VCaP (cell line): ENCODE measurements at regions not wholly inside any gene's neighbourhood (a gene's known extent, or its start where the extent isn't known, plus 50 kb on each side); places are given as distances from the start of the nearest gene placed in this dataset.

Experiments used
- H3K27ac ChIP-seq: fragments of 450-650 bp; 2 replicates; pipeline ENCODE4 v1.5.1; 2017
- TF ChIP-seq, protein P1 (sequence below): fragments of 450-650 bp; conservative IDR thresholded peaks from 2 replicates; pipeline ENCODE4 v1.5.1; 2017; ENCODE audit warnings: mild to moderate bottlenecking, moderate library complexity

DNA sequence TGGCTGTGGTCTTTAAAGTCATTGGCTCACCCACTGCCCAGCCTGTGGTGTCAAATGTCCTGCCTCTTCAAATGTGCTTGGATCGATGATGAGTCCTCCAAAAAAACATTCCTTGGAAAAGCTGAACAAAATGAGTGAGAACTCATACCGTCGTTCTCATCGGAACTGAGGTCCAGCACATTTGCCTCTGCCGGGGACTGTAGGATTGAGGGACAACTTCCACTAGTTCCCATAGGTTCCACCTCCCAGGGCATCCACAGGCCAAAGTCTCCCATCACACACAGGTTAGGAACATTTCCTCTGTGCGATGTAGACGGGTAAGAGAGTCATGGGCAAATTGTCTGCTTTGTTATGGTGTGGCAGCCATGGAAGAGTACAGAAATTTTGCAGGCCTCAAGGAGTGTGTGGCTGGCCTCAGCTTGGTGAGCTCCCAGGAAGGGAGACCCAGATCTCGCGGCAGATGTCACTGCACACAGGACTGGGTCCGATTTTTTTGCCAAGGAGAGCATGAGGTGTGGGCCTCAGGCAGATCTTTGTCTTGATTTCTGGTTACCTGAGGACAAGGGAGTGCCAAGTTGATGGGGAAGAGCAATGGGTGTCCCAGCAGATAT is 115.7 kb downstream of the SNRPN start:
- H3K27ac ChIP-seq = no peak overlapping the region
- TF ChIP-seq, protein P1, sequence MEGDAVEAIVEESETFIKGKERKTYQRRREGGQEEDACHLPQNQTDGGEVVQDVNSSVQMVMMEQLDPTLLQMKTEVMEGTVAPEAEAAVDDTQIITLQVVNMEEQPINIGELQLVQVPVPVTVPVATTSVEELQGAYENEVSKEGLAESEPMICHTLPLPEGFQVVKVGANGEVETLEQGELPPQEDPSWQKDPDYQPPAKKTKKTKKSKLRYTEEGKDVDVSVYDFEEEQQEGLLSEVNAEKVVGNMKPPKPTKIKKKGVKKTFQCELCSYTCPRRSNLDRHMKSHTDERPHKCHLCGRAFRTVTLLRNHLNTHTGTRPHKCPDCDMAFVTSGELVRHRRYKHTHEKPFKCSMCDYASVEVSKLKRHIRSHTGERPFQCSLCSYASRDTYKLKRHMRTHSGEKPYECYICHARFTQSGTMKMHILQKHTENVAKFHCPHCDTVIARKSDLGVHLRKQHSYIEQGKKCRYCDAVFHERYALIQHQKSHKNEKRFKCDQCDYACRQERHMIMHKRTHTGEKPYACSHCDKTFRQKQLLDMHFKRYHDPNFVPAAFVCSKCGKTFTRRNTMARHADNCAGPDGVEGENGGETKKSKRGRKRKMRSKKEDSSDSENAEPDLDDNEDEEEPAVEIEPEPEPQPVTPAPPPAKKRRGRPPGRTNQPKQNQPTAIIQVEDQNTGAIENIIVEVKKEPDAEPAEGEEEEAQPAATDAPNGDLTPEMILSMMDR = no peak

- TF ChIP-seq, protein P1 = no peak
- no peak overlapping the region for H3K27ac ChIP-seq
Observed at GRCh38 chr15:25072857-25073476, 118.2 kb downstream of the SNRPN start.

- TF ChIP-seq, protein P1 = no peak
- no peak overlapping the region for H3K27ac ChIP-seq
Observed at GRCh38 chr15:25087137-25087536, 132.3 kb downstream of the SNRPN start.

- TF ChIP-seq, protein P1 = no peak
- H3K27ac ChIP-seq = no peak overlapping the region
Observed at GRCh38 chr15:25088261-25088790, 133.5 kb downstream of the SNRPN start.

GRCh38 chr15:25089577-25089976 is 134.8 kb downstream of the SNRPN start:
- TF ChIP-seq, protein P1 = no peak
- no peak overlapping the region for H3K27ac ChIP-seq

DNA sequence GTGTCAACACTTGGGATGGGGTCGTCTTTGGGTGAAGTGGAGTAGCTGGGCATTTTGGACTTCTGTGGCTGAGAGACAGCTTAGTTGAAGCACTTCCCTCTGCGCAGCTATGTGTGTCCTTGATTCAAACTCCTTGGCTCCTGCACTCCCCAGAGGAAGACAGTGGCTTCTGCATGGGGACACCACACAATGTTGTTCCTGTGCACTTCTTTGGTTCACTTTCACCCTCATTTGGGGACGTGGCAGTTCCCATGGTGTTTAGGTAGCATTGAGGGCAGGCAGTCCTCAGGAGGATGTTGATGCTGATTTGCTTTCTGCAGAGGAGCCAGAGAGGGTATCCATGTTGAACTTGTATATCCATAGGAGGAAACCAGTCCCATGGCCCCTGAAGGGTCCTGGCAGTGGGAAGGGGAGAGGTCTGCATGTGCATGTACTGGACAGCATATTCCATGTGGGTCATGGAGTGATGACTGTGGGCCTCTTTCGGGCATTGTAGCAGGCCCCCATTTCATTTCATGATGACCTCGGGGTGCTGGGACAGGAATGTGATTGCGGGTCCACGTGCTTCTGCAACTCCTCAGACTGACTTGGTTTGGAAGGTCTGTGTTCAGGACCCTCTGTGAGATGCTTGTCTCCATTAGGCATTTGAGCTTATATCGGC is 135.4 kb downstream of the SNRPN start:
- H3K27ac ChIP-seq = no peak overlapping the region
- TF ChIP-seq, protein P1 = no peak

DNA sequence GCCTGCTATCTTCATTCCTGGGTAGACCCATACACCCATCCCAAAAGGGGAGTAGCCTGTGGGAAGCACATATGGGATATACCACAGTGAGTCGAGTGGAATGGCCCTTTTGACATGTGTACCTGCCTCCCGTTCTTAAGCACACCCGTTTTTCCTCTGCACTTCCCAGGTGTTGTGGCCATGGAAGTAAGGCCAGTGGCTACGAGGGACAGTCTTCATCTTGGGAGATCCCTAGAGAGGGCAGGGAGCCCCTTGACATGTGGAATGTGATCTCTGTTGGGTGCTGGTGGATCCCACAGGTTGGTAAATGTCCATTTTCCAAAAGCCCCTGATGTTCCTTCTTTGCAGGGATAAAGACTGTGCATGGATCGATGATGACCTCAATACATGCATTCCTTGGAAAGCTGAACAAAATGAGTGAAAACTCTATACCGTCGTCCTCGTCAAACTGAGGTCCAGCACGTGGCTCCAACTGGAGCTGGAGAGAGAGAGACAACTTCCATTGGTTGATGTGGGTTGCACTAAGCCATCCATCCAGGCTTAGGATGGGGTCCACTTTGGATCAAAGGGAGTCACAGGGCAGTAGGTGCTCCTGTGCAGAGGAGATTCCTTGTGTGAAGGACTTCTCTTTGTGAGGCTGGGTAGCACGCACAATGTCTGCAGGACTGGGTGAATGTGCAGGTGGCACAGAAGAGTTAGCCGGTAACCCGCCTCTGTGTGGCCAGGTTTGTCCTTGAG is 136.8 kb downstream of the SNRPN start:
- TF ChIP-seq, protein P1 = no peak
- no peak overlapping the region for H3K27ac ChIP-seq
